ENCODE measurements at regions not wholly inside any gene's neighbourhood (a gene's known extent, or its start where the extent isn't known, plus 50 kb on each side); places are given as distances from the start of the nearest gene placed in this dataset.

DNA sequence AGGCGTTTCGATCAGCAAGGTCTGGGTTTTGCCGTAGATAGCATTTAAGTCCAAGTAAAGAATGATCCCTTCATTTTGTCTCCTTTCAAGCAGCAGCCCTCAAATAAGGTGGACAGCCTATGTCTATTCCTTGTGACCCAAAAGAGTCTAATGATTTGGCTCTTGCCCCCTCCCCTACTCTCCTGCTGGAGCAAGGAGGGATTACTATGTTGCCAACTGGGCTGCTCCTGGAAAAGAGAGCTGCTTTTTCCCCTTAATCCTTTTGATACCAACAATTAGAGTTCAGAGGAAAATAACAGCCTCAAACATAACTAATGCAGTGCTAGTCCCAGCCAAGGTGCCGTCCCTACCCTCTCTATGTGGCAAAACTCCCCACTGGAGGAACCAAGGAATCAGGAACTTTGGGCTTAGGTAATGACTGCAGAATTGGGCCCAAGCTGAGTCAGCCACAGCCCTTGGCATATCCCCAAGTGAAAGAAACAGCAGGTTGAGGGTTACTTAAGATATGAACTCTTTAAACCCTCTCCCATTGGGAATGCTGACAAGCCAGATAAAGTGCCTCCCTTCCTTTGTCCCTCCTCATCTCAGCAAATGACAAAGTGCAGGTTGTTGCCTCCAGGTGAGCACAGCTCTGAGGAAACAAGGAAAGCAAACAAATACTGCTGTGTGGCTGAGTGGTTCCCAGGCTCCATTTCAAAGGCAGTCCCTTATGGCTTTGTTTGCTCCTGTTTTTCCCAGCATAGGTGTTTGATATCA is 643.7 kb downstream of the INHBA start:
- no peak for TF ChIP-seq POLR2AphosphoS5 (IDR thresholded peaks at IDR 0.05; ENCODE audit: low read depth, low read length)
- no peak for TF ChIP-seq POLR2A (IDR thresholded peaks at IDR 0.05; ENCODE audit: low read depth, low read length)
